DND-41 (cell line): ENCODE measurements at regions not wholly inside any gene's neighbourhood (a gene's known extent, or its start where the extent isn't known, plus 50 kb on each side); places are given as distances from the start of the nearest gene placed in this dataset.

ENCODE experiments used
- ATAC-seq: fragments of 200-7000 bp; cut with Tn5 transposase; 3 replicates; pipeline ENCODE4 v1.9.1; 2021; ENCODE audit warnings: low read depth; ENCODE audit not compliant: insufficient read depth
- DNase-seq: peaks from one replicate; pipeline ENCODE4 v3.0.0-alpha.2; 2020
- H2AFZ ChIP-seq: 2 replicates; pipeline ENCODE4 v1.6.0; 2012; ENCODE audit warnings: low read depth, low read length
- H3K27ac ChIP-seq: 2 replicates; pipeline ENCODE4 v1.5.1; 2012; ENCODE audit warnings: low read length, inconsistent platforms
- H3K27me3 ChIP-seq: fragments of 200-600 bp; sonication (generic); 2 replicates; pipeline ENCODE4 v1.6.0; 2012; ENCODE audit warnings: low read length, mild to moderate bottlenecking, inconsistent platforms; ENCODE audit not compliant: insufficient read depth, poor library complexity
- H3K36me3 ChIP-seq: 2 replicates; pipeline ENCODE4 v1.5.1; 2012; ENCODE audit warnings: low read length, inconsistent platforms; ENCODE audit not compliant: insufficient read depth
- H3K4me1 ChIP-seq: 2 replicates; pipeline ENCODE4 v1.5.1; 2012; ENCODE audit warnings: mild to moderate bottlenecking, low read length; ENCODE audit not compliant: insufficient read depth
- H3K4me2 ChIP-seq: 2 replicates; pipeline ENCODE4 v1.6.0; 2012; ENCODE audit warnings: mild to moderate bottlenecking, moderate library complexity, low read length, inconsistent platforms; ENCODE audit not compliant: insufficient read depth
- H3K4me3 ChIP-seq, 2 experiments: fragments of 200-600 bp in 1 of 2; shearing (Covaris generic) in 1 of 2; 2 replicates each; pipeline ENCODE4 v1.5.1; 2012 to 2016; ENCODE audit warnings: inconsistent platforms in 2 of 2, low read length in 2 of 2, mild to moderate bottlenecking in 2 of 2, low read depth in 1 of 2, moderate library complexity in 1 of 2
- H3K79me2 ChIP-seq: 2 replicates; pipeline ENCODE4 v1.6.0; 2012; ENCODE audit warnings: low read length, inconsistent platforms; ENCODE audit not compliant: insufficient read depth
- H3K9ac ChIP-seq: 2 replicates; pipeline ENCODE4 v1.6.0; 2012; ENCODE audit warnings: low read depth, mild to moderate bottlenecking, inconsistent platforms, low read length, moderate library complexity
- H3K9me3 ChIP-seq: 2 replicates; pipeline ENCODE4 v1.5.1; 2012; ENCODE audit warnings: low read length, moderate library complexity, mild to moderate bottlenecking, inconsistent platforms; ENCODE audit not compliant: insufficient read depth, severe bottlenecking
- H4K20me1 ChIP-seq: 2 replicates; pipeline ENCODE4 v1.6.0; 2012; ENCODE audit warnings: low read length; ENCODE audit not compliant: insufficient read depth
- EZH2 ChIP-seq: IDR thresholded peaks from 3 replicates; pipeline ENCODE4 v1.6.1; 2012; ENCODE audit warnings: borderline replicate concordance, low read depth, mild to moderate bottlenecking, moderate library complexity, low read length, inconsistent platforms; ENCODE audit not compliant: severe bottlenecking
- TF ChIP-seq, protein P1 (sequence below): IDR thresholded peaks from 2 replicates; pipeline ENCODE4 v1.5.1; 2012; ENCODE audit warnings: borderline replicate concordance, low read length, moderate library complexity, mild to moderate bottlenecking; ENCODE audit not compliant: poor library complexity, severe bottlenecking; ENCODE audit errors: extremely low read depth

- no peak overlapping the region for H2AFZ ChIP-seq
- H4K20me1 ChIP-seq = peaks cover 2% of the 10 kb centered on the region; the same call in 1 of the 2 replicates
- no peak for ATAC-seq
- no peak overlapping the region for H3K4me3 ChIP-seq
- H3K27me3 ChIP-seq = no peaks in the 10 kb centered on the region
- no peak overlapping the region for H3K9ac ChIP-seq
- no peak for DNase-seq
- H3K9me3 ChIP-seq = no peaks in the 10 kb centered on the region
- TF ChIP-seq, protein P1, sequence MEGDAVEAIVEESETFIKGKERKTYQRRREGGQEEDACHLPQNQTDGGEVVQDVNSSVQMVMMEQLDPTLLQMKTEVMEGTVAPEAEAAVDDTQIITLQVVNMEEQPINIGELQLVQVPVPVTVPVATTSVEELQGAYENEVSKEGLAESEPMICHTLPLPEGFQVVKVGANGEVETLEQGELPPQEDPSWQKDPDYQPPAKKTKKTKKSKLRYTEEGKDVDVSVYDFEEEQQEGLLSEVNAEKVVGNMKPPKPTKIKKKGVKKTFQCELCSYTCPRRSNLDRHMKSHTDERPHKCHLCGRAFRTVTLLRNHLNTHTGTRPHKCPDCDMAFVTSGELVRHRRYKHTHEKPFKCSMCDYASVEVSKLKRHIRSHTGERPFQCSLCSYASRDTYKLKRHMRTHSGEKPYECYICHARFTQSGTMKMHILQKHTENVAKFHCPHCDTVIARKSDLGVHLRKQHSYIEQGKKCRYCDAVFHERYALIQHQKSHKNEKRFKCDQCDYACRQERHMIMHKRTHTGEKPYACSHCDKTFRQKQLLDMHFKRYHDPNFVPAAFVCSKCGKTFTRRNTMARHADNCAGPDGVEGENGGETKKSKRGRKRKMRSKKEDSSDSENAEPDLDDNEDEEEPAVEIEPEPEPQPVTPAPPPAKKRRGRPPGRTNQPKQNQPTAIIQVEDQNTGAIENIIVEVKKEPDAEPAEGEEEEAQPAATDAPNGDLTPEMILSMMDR = no peak
- no peak for TF ChIP-seq EZH2
- peaks cover 5% of the 10 kb centered on the region; the same call in 1 of the 2 replicates for H3K36me3 ChIP-seq
- peaks cover 17% of the 10 kb centered on the region for H3K79me2 ChIP-seq
- no peak overlapping the region for H3K4me2 ChIP-seq
- H3K27ac ChIP-seq = no peak overlapping the region
- no peaks in the 10 kb centered on the region for H3K4me1 ChIP-seq
Observed at GRCh38 chr14:89544636-89545301, 127.7 kb upstream of the FOXN3 start.

DNA sequence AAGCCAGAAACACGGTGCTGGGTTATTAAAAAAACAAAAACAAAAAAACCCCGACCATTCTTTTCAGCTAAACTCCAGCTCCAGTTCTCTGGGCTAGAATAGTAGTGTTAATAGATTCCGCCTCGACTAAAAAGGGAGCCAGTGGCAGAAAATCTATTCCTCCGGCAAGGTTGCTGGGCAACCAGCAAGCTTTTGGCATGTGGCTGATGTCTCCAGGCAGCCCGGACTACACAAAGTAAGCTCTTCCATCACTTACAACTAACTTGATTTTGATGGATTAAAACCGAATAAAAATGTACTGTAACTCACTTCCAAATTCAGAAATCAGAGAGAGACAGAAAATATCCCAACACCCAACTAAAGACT, 126.4 kb upstream of the FOXN3 start:
- ATAC-seq = no peak

GRCh38 chr14:89542786-89543424, 125.9 kb upstream of the FOXN3 start:
- no peaks in the 10 kb centered on the region for H3K27me3 ChIP-seq
- H3K4me3 ChIP-seq = no peak overlapping the region
- H4K20me1 ChIP-seq = no peaks in the 10 kb centered on the region
- no peaks in the 10 kb centered on the region for H3K4me1 ChIP-seq
- no peak overlapping the region for H3K4me2 ChIP-seq
- H3K27ac ChIP-seq = no peak overlapping the region
- peaks cover 14% of the 10 kb centered on the region for H3K79me2 ChIP-seq
- H3K9me3 ChIP-seq = no peaks in the 10 kb centered on the region
- DNase-seq (no peak), ATAC-seq (no peak)
- TF ChIP-seq, protein P1 = no peak
- TF ChIP-seq EZH2 = no peak
- no peak overlapping the region for H2AFZ ChIP-seq
- H3K36me3 ChIP-seq = no peaks in the 10 kb centered on the region
- H3K9ac ChIP-seq = no peak overlapping the region

More for the DNA sequence above, 126.4 kb upstream of the FOXN3 start:
- no peak for DNase-seq
- H3K27ac ChIP-seq = no peak overlapping the region
- no peak overlapping the region for H3K4me2 ChIP-seq
- peaks cover 17% of the 10 kb centered on the region for H3K79me2 ChIP-seq
- no peaks in the 10 kb centered on the region for H4K20me1 ChIP-seq
- no peak overlapping the region for H2AFZ ChIP-seq
- H3K36me3 ChIP-seq = no peaks in the 10 kb centered on the region
- no peaks in the 10 kb centered on the region for H3K27me3 ChIP-seq
- H3K9me3 ChIP-seq = no peaks in the 10 kb centered on the region
- TF ChIP-seq, protein P1 = no peak
- no peak for TF ChIP-seq EZH2
- no peak overlapping the region for H3K9ac ChIP-seq
- no peak overlapping the region for H3K4me3 ChIP-seq
- H3K4me1 ChIP-seq = no peaks in the 10 kb centered on the region
